ENCODE measurements at regions not wholly inside any gene's neighbourhood (a gene's known extent, or its start where the extent isn't known, plus 50 kb on each side); places are given as distances from the start of the nearest gene placed in this dataset.

- in situ Hi-C loops (cut with MboI; ENCODE audit: low sequenced_read_pairs), result no loop called here
Measured at GRCh38 chr17:77076124-77076830, 64.5 kb upstream of the SEC14L1 start.

- in situ Hi-C loops (cut with MboI; ENCODE audit: low sequenced_read_pairs), result no loop called here
Measured at GRCh38 chr17:77083531-77083930, 57.2 kb upstream of the SEC14L1 start.

GRCh38 chr17:77085926-77086432, 54.8 kb upstream of the SEC14L1 start:
- in situ Hi-C loops (cut with MboI; ENCODE audit: low sequenced_read_pairs), result loop anchor here (5.0 kb wide), 1 partner anchor 156 kb away; no protein-coding TSS in a partner anchor

- in situ Hi-C loops (cut with MboI; ENCODE audit: low sequenced_read_pairs), result loop anchor here (5.0 kb wide), 1 partner anchor 156 kb away; no protein-coding TSS in a partner anchor
Measured at GRCh38 chr17:77086433-77087010, 54.2 kb upstream of the SEC14L1 start.

- in situ Hi-C loops (cut with MboI; ENCODE audit: low sequenced_read_pairs), result loop anchor here (5.0 kb wide), 1 partner anchor 154 kb away; no protein-coding TSS in a partner anchor
Measured at GRCh38 chr17:77087650-77088454, 52.9 kb upstream of the SEC14L1 start.

GRCh38 chr17:77088455-77089123, 52.2 kb upstream of the SEC14L1 start:
- in situ Hi-C loops (cut with MboI; ENCODE audit: low sequenced_read_pairs), result loop anchor here (5.0 kb wide), 1 partner anchor 154 kb away; no protein-coding TSS in a partner anchor

GRCh38 chr17:77089124-77089490, 51.7 kb upstream of the SEC14L1 start:
- in situ Hi-C loops (cut with MboI; ENCODE audit: low sequenced_read_pairs), result loop anchor here (5.0 kb wide), 1 partner anchor 153 kb away; no protein-coding TSS in a partner anchor

- in situ Hi-C loops (cut with MboI; ENCODE audit: low sequenced_read_pairs), result loop anchor here (5.0 to 10.0 kb wide), 3 partner anchors 55 to 152 kb away; partner anchors contain the start of gene SEC14L1
Measured at GRCh38 chr17:77089949-77090348, 50.8 kb upstream of the SEC14L1 start.

GRCh38 chr17:77090476-77090875, 50.3 kb upstream of the SEC14L1 start:
- in situ Hi-C loops (cut with MboI; ENCODE audit: low sequenced_read_pairs), result loop anchor here (10.0 kb wide), 2 partner anchors 54 to 114 kb away; partner anchors contain the start of gene SEC14L1
